ENCODE measurements at regions not wholly inside any gene's neighbourhood (a gene's known extent, or its start where the extent isn't known, plus 50 kb on each side); places are given as distances from the start of the nearest gene placed in this dataset.
"Not testable (repeated sequence)": the region's sequence is repeated elsewhere in the genome, so short reads cannot be mapped to it uniquely, and the experiment has no call there.

DNA sequence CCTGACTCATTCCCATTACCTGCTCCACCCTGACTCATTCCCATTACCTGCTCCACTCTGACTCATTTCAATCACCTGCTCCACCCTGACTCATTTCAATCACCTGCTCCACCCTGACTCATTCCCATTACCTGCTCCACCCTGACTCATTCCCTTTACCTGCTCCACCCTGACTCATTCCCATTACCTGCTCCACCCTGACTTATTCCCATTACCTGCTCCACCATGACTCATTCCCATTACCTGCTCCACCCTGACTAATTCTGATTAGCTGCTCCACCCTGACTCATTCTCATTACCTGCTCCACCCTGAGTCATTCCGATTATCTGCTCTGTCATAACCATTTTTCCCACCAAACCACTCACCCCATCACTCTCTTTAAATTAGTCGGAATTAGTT is 901.2 kb upstream of the NEGR1 start:
- TF ChIP-seq, protein P1, sequence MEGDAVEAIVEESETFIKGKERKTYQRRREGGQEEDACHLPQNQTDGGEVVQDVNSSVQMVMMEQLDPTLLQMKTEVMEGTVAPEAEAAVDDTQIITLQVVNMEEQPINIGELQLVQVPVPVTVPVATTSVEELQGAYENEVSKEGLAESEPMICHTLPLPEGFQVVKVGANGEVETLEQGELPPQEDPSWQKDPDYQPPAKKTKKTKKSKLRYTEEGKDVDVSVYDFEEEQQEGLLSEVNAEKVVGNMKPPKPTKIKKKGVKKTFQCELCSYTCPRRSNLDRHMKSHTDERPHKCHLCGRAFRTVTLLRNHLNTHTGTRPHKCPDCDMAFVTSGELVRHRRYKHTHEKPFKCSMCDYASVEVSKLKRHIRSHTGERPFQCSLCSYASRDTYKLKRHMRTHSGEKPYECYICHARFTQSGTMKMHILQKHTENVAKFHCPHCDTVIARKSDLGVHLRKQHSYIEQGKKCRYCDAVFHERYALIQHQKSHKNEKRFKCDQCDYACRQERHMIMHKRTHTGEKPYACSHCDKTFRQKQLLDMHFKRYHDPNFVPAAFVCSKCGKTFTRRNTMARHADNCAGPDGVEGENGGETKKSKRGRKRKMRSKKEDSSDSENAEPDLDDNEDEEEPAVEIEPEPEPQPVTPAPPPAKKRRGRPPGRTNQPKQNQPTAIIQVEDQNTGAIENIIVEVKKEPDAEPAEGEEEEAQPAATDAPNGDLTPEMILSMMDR (IDR thresholded peaks at IDR 0.05; ENCODE audit: low read length), result not testable (repeated sequence)
- not testable (repeated sequence) for TF ChIP-seq EZH2 (IDR thresholded peaks at IDR 0.05; ENCODE audit: borderline replicate concordance, low read length)

All from OCI-LY1 (cell line).